HG03060 (cell line): ENCODE measurements at regions not wholly inside any gene's neighbourhood (a gene's known extent, or its start where the extent isn't known, plus 50 kb on each side); places are given as distances from the start of the nearest gene placed in this dataset.

Experiments used
- ATAC-seq: cut with Tn5 transposase; IDR thresholded peaks from one replicate; pipeline ENCODE4 v1.9.1; 2021; ENCODE audit warnings: low read depth, moderate number of reproducible peaks; ENCODE audit not compliant: unreplicated experiment

- ATAC-seq: no peak
Measured at GRCh38 chr1:240672132-240672811, 60.3 kb upstream of the GREM2 start.

GRCh38 chr1:240667351-240667750 is 55.4 kb upstream of the GREM2 start:
- ATAC-seq: no peak

- no peak for ATAC-seq
Measured at GRCh38 chr1:240666568-240667198, 54.7 kb upstream of the GREM2 start.

GRCh38 chr1:240663169-240663879 is 51.4 kb upstream of the GREM2 start:
- ATAC-seq: no peak
